HEK293 (cell line): ENCODE measurements at regions not wholly inside any gene's neighbourhood (a gene's known extent, or its start where the extent isn't known, plus 50 kb on each side); places are given as distances from the start of the nearest gene placed in this dataset.

Experiments
- CTCF ChIA-PET: fragments of 350-600 bp; formaldehyde crosslinking; extraction: SDS; loops from one replicate; lab custom pipeline; 2021; ENCODE audit warnings: antibody characterized with exemption; lab: Yijun Ruan, JAX
- POLR2A ChIA-PET: fragments of 300-600 bp; formaldehyde crosslinking; extraction: SDS; loops from one replicate; lab custom pipeline; 2020; ENCODE audit warnings: antibody characterized with exemption, inconsistent platforms; lab: Yijun Ruan, JAX
- H3K27ac ChIP-seq: fragments of 200-500 bp; sonication (Bioruptor generic); 2 replicates; pipeline ENCODE4 v1.5.1; 2014; ENCODE audit warnings: low read depth, low read length, control low read depth, inconsistent platforms; ENCODE audit errors: extremely low read depth
- H3K36me3 ChIP-seq, 2 experiments: fragments of 200-500 bp in 1 of 2; sonication (Bioruptor generic) in 1 of 2; 1 replicate in 1 of 2; 2 replicates in 1 of 2; pipeline ENCODE4 v1.5.1; 2014 to 2017; ENCODE audit warnings: inconsistent platforms in 2 of 2, low read length in 2 of 2; ENCODE audit not compliant: control insufficient read depth in 2 of 2, insufficient read depth in 1 of 2
- H3K4me1 ChIP-seq: fragments of 200-500 bp; sonication (Bioruptor generic); 2 replicates; pipeline ENCODE4 v1.5.1; 2014; ENCODE audit warnings: mild to moderate bottlenecking, low read length, inconsistent platforms; ENCODE audit not compliant: control insufficient read depth, insufficient read depth
- H3K4me3 ChIP-seq: 2 replicates; pipeline ENCODE4 v1.5.1; 2011; ENCODE audit warnings: low read depth, mild to moderate bottlenecking, control low read depth, low read length, moderate library complexity
- H3K9me3 ChIP-seq: fragments of 200-500 bp; sonication (Bioruptor generic); 2 replicates; pipeline ENCODE4 v1.5.1; 2014; ENCODE audit warnings: low read depth, low read length, inconsistent platforms; ENCODE audit not compliant: control insufficient read depth, insufficient read depth
- ATF2 ChIP-seq: fragments of 450-650 bp; formaldehyde crosslinking; IDR thresholded peaks from 2 replicates; pipeline ENCODE4 v1.5.1; 2016; ENCODE audit warnings: missing biosample characterization, missing genetic modification characterization, low read depth
- BCL6B ChIP-seq: fragments of 450-650 bp; formaldehyde crosslinking; IDR thresholded peaks from 2 replicates; pipeline ENCODE4 v1.5.1; 2017; ENCODE audit warnings: missing biosample characterization, missing genetic modification characterization
- HOXC10 ChIP-seq: sonication (generic); formaldehyde crosslinking; IDR thresholded peaks from 2 replicates; pipeline ENCODE4 v1.8.1; 2023; ENCODE audit warnings: mild to moderate bottlenecking, missing genetic modification reagents
- KLF7 ChIP-seq: fragments of 450-650 bp; formaldehyde crosslinking; IDR thresholded peaks from 2 replicates; pipeline ENCODE4 v1.5.1; 2016; ENCODE audit warnings: missing biosample characterization, missing genetic modification characterization, borderline replicate concordance
- MZF1 ChIP-seq: fragments of 450-650 bp; formaldehyde crosslinking; IDR thresholded peaks from 2 replicates; pipeline ENCODE4 v1.5.1; 2017; ENCODE audit warnings: missing biosample characterization, missing genetic modification characterization, borderline replicate concordance
- ZBTB1 ChIP-seq: fragments of 450-650 bp; formaldehyde crosslinking; IDR thresholded peaks from 2 replicates; pipeline ENCODE4 v1.5.1; 2016; ENCODE audit warnings: missing biosample characterization, missing genetic modification characterization
- ZBTB6 ChIP-seq: fragments of 450-650 bp; formaldehyde crosslinking; IDR thresholded peaks from 2 replicates; pipeline ENCODE4 v1.5.1; 2017; ENCODE audit warnings: missing biosample characterization, missing genetic modification characterization
- ZNF132 ChIP-seq: fragments of 450-650 bp; formaldehyde crosslinking; IDR thresholded peaks from 2 replicates; pipeline ENCODE4 v1.5.1; 2017; ENCODE audit warnings: missing biosample characterization, missing genetic modification characterization, borderline replicate concordance
- ZNF133 ChIP-seq: fragments of 450-650 bp; formaldehyde crosslinking; IDR thresholded peaks from 2 replicates; pipeline ENCODE4 v1.5.1; 2016; ENCODE audit warnings: missing biosample characterization, missing genetic modification characterization
- ZNF174 ChIP-seq: fragments of 450-650 bp; formaldehyde crosslinking; IDR thresholded peaks from 2 replicates; pipeline ENCODE4 v1.5.0; 2017; ENCODE audit warnings: missing biosample characterization, mild to moderate bottlenecking, missing genetic modification characterization
- ZNF24 ChIP-seq: fragments of 450-650 bp; formaldehyde crosslinking; IDR thresholded peaks from 2 replicates; pipeline ENCODE4 v1.5.1; 2016; ENCODE audit warnings: missing biosample characterization, missing genetic modification characterization
- ZNF26 ChIP-seq: fragments of 450-650 bp; formaldehyde crosslinking; IDR thresholded peaks from 2 replicates; pipeline ENCODE4 v1.5.1; 2016; ENCODE audit warnings: missing biosample characterization, missing genetic modification characterization
- ZNF354C ChIP-seq: fragments of 450-650 bp; formaldehyde crosslinking; IDR thresholded peaks from 2 replicates; pipeline ENCODE4 v1.5.1; 2016; ENCODE audit warnings: missing biosample characterization, missing genetic modification characterization, low read depth, borderline replicate concordance
- ZNF366 ChIP-seq: fragments of 450-650 bp; formaldehyde crosslinking; conservative IDR thresholded peaks from 2 replicates; pipeline ENCODE4 v1.5.1; 2016; ENCODE audit warnings: missing biosample characterization, missing genetic modification characterization
- ZNF549 ChIP-seq: fragments of 450-650 bp; IDR thresholded peaks from 2 replicates; pipeline ENCODE4 v1.5.1; 2018; ENCODE audit warnings: missing biosample characterization, missing genetic modification characterization, mild to moderate bottlenecking, inconsistent platforms, moderate library complexity
- ZNF621 ChIP-seq: fragments of 450-650 bp; formaldehyde crosslinking; IDR thresholded peaks from 2 replicates; pipeline ENCODE4 v1.5.1; 2017; ENCODE audit warnings: missing biosample characterization, missing genetic modification characterization
- ZNF670 ChIP-seq: fragments of 450-650 bp; formaldehyde crosslinking; IDR thresholded peaks from 2 replicates; pipeline ENCODE4 v1.5.1; 2016; ENCODE audit warnings: missing biosample characterization, missing genetic modification characterization, low read depth
- ZNF792 ChIP-seq: fragments of 450-650 bp; formaldehyde crosslinking; IDR thresholded peaks from 2 replicates; pipeline ENCODE4 v1.5.1; 2016; ENCODE audit warnings: missing biosample characterization, missing genetic modification characterization
- ZSCAN18 ChIP-seq: fragments of 450-650 bp; formaldehyde crosslinking; IDR thresholded peaks from 2 replicates; pipeline ENCODE4 v1.5.1; 2016; ENCODE audit warnings: missing biosample characterization, missing genetic modification characterization

- TF ChIP-seq ZBTB6 (tag by site-specific recombination) = no peak
- no peak for TF ChIP-seq ZNF792 (tag by site-specific recombination)
- TF ChIP-seq MZF1 = no peak
- no peak for TF ChIP-seq ZNF621
- TF ChIP-seq ZSCAN18 (tag by site-specific recombination) = no peak
- TF ChIP-seq ZNF132 (tag by site-specific recombination) = no peak
- no peak for TF ChIP-seq ZNF366 (tag by site-specific recombination)
- TF ChIP-seq KLF7 (tag by site-specific recombination) = no peak
- no peak for TF ChIP-seq ATF2 (tag by site-specific recombination)
- TF ChIP-seq BCL6B (tag by site-specific recombination) = no peak
- TF ChIP-seq ZNF549 (tag by site-specific recombination) = no peak
- no peak for TF ChIP-seq ZNF670 (tag by site-specific recombination)
- TF ChIP-seq ZNF174 (tag by site-specific recombination) = no peak
- no peak for TF ChIP-seq ZNF133
These were observed 886.2 kb downstream of the ARAP2 start (continued) for GRCh38 chr4:35358001-35358584.

- Histone ChIP-seq H3K4me1 (no peaks in the 10 kb centered on the region), H3K27ac (no peak overlapping the region), H3K4me3 (no peak overlapping the region), H3K36me3 (no peaks in the 10 kb centered on the region), H3K9me3 (no peaks in the 10 kb centered on the region)
- POLR2A ChIA-PET = no interaction called here
- no peak for TF ChIP-seq ZNF26 (tag by site-specific recombination)
- CTCF ChIA-PET = no interaction called here
These were observed 879.9 kb downstream of the ARAP2 start for GRCh38 chr4:35364321-35364870.

GRCh38 chr4:35365186-35365585 lies 879.1 kb downstream of the ARAP2 start:
- TF ChIP-seq ZNF354C (no peak), HOXC10 (CRISPR knock-in tag) (no peak), ZNF24 (no peak), ZBTB1 (tag by site-specific recombination) (no peak)
- TF ChIP-seq, all 188 proteins: peak for 0
- H3K4me3 ChIP-seq = no peak overlapping the region
- no peaks in the 10 kb centered on the region for H3K4me1 ChIP-seq
- no peaks in the 10 kb centered on the region for H3K36me3 ChIP-seq
- ChIA-PET CTCF (no interaction called here), POLR2A (no interaction called here)
- no peaks in the 10 kb centered on the region for H3K9me3 ChIP-seq
- no peak overlapping the region for H3K27ac ChIP-seq
